HG02642 (cell line): ENCODE measurements at regions not wholly inside any gene's neighbourhood (a gene's known extent, or its start where the extent isn't known, plus 50 kb on each side); places are given as distances from the start of the nearest gene placed in this dataset.

ENCODE experiments used
- ATAC-seq: cut with Tn5 transposase; IDR thresholded peaks from one replicate; pipeline ENCODE4 v1.9.1; 2021; ENCODE audit warnings: mild to moderate bottlenecking; ENCODE audit not compliant: unreplicated experiment, poor library complexity

- no peak for ATAC-seq
Observed at GRCh38 chr3:115323380-115323779, 176.3 kb upstream of the ZBTB20 start.

- ATAC-seq: no peak
Observed at GRCh38 chr3:115324056-115324455, 177.0 kb upstream of the ZBTB20 start.

- no peak for ATAC-seq
Observed at GRCh38 chr3:115325539-115325938, 178.5 kb upstream of the ZBTB20 start.

GRCh38 chr3:115330430-115330829 lies 183.3 kb upstream of the ZBTB20 start:
- no peak for ATAC-seq

GRCh38 chr3:115332998-115333397 lies 185.9 kb upstream of the ZBTB20 start:
- no peak for ATAC-seq

GRCh38 chr3:115336836-115337235 lies 189.7 kb upstream of the ZBTB20 start:
- ATAC-seq: no peak

- ATAC-seq: no peak
Observed at GRCh38 chr3:115340586-115340985, 193.5 kb upstream of the ZBTB20 start.

GRCh38 chr3:115341208-115341607 lies 194.1 kb upstream of the ZBTB20 start:
- ATAC-seq: no peak

- ATAC-seq: no peak
Observed at GRCh38 chr3:115347737-115348136, 200.6 kb upstream of the ZBTB20 start.

- no peak for ATAC-seq
Observed at GRCh38 chr3:115348412-115348811, 201.3 kb upstream of the ZBTB20 start.

- ATAC-seq: no peak
Observed at GRCh38 chr3:115348951-115349745, 202.1 kb upstream of the ZBTB20 start.

GRCh38 chr3:115350606-115351005 lies 203.5 kb upstream of the ZBTB20 start:
- ATAC-seq: no peak

GRCh38 chr3:115351193-115351592 lies 204.1 kb upstream of the ZBTB20 start:
- no peak for ATAC-seq

- no peak for ATAC-seq
Observed at GRCh38 chr3:115354010-115354409, 206.9 kb upstream of the ZBTB20 start.

GRCh38 chr3:115357456-115357855 lies 210.4 kb upstream of the ZBTB20 start:
- ATAC-seq: no peak

GRCh38 chr3:115359536-115359935 lies 212.4 kb upstream of the ZBTB20 start:
- ATAC-seq: peak; percentile 94

GRCh38 chr3:115361806-115362205 lies 214.7 kb upstream of the ZBTB20 start:
- no peak for ATAC-seq

- ATAC-seq: no peak
Observed at GRCh38 chr3:115363071-115363470, 216.0 kb upstream of the ZBTB20 start.

- ATAC-seq: no peak
Observed at GRCh38 chr3:115369021-115369420, 221.9 kb upstream of the ZBTB20 start.

GRCh38 chr3:115375362-115375761 lies 228.3 kb upstream of the ZBTB20 start:
- ATAC-seq: no peak

GRCh38 chr3:115380883-115381572 lies 233.9 kb upstream of the ZBTB20 start:
- ATAC-seq: no peak

GRCh38 chr3:115381573-115381912 lies 234.5 kb upstream of the ZBTB20 start:
- ATAC-seq: no peak
